HEK293 (cell line): ENCODE measurements at regions not wholly inside any gene's neighbourhood (a gene's known extent, or its start where the extent isn't known, plus 50 kb on each side); places are given as distances from the start of the nearest gene placed in this dataset.

ENCODE experiments used
- SP3 ChIP-seq: fragments of 450-650 bp; formaldehyde crosslinking; IDR thresholded peaks from 2 replicates; pipeline ENCODE4 v1.5.1; 2016; ENCODE audit warnings: missing biosample characterization, missing genetic modification characterization
- TF ChIP-seq, protein P1 (sequence below): fragments of 450-650 bp; formaldehyde crosslinking; IDR thresholded peaks from 2 replicates; pipeline ENCODE4 v1.5.1; 2016; ENCODE audit warnings: missing biosample characterization, missing genetic modification characterization

DNA sequence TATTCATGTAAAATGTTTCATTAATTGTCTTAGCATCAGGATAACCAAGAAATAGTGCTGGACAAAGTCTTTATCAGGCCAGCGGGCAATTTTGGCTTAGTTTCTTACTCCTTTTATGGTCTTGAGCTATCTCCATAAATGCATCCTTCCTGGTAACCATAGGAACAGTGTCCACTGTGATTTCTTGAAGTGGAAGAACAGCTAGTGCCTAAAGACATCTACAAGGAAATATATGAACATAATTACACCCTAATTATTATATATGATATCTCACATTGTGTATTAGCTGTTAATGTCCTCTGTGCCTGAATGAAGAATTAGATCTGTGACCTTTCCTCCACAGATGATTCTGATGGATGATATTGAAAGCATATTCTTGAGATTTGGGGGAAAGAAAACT lies 286.7 kb upstream of the ATXN7L3B start:
- TF ChIP-seq SP3 = no peak
- TF ChIP-seq, protein P1, sequence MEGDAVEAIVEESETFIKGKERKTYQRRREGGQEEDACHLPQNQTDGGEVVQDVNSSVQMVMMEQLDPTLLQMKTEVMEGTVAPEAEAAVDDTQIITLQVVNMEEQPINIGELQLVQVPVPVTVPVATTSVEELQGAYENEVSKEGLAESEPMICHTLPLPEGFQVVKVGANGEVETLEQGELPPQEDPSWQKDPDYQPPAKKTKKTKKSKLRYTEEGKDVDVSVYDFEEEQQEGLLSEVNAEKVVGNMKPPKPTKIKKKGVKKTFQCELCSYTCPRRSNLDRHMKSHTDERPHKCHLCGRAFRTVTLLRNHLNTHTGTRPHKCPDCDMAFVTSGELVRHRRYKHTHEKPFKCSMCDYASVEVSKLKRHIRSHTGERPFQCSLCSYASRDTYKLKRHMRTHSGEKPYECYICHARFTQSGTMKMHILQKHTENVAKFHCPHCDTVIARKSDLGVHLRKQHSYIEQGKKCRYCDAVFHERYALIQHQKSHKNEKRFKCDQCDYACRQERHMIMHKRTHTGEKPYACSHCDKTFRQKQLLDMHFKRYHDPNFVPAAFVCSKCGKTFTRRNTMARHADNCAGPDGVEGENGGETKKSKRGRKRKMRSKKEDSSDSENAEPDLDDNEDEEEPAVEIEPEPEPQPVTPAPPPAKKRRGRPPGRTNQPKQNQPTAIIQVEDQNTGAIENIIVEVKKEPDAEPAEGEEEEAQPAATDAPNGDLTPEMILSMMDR (tag by site-specific recombination) = no peak
